Lung (tissue), 11 donors: ENCODE measurements at regions not wholly inside any gene's neighbourhood (a gene's known extent, or its start where the extent isn't known, plus 50 kb on each side); places are given as distances from the start of the nearest gene placed in this dataset.

ENCODE experiments used
- ATAC-seq: fragments of 200-7000 bp; cut with Tn5 transposase; one replicate; pipeline ENCODE4 v1.9.1; 2020; ENCODE audit warnings: moderate number of reproducible peaks; ENCODE audit not compliant: insufficient read depth, low FRiP score
- DNase-seq, 3 donors: peaks; one replicate each; pipeline ENCODE4 v3.0.0-alpha.2; 2013 to 2017
- H3K27ac ChIP-seq, 2 donors: one replicate each; pipeline ENCODE4 v1.5.1; 2013; ENCODE audit warnings: mild to moderate bottlenecking in 2 of 2, moderate library complexity in 2 of 2, control low read depth in 1 of 2, inconsistent platforms in 1 of 2, low read depth in 1 of 2, low read length in 1 of 2
- H3K27me3 ChIP-seq, 3 donors: one replicate each; pipeline ENCODE4 v1.5.1; 2013; ENCODE audit warnings: low read length in 2 of 3; ENCODE audit not compliant: control insufficient read depth in 3 of 3, insufficient read depth in 3 of 3
- H3K36me3 ChIP-seq, 4 donors: one replicate each; pipeline ENCODE4 v1.5.1; 2013; ENCODE audit warnings: low read length in 4 of 4, mild to moderate bottlenecking in 1 of 4, moderate library complexity in 1 of 4; ENCODE audit not compliant: control insufficient read depth in 4 of 4, insufficient read depth in 4 of 4
- H3K4me1 ChIP-seq, 5 donors: one replicate each; pipeline ENCODE4 v1.5.1; 2013; ENCODE audit warnings: low read length in 5 of 5, mild to moderate bottlenecking in 2 of 5, moderate library complexity in 1 of 5; ENCODE audit not compliant: control insufficient read depth in 5 of 5, insufficient read depth in 5 of 5
- H3K4me3 ChIP-seq: one replicate; pipeline ENCODE4 v1.5.1; 2013; ENCODE audit warnings: mild to moderate bottlenecking, control low read depth, moderate library complexity
- H3K9ac ChIP-seq, 2 donors: one replicate each; pipeline ENCODE4 v1.5.1; 2013; ENCODE audit warnings: low read length in 2 of 2, control low read depth in 1 of 2; ENCODE audit not compliant: insufficient read depth in 1 of 2
- H3K9me3 ChIP-seq, 4 donors: one replicate each; pipeline ENCODE4 v1.5.1; 2013; ENCODE audit warnings: low read length in 3 of 4, mild to moderate bottlenecking in 1 of 4, moderate library complexity in 1 of 4; ENCODE audit not compliant: control insufficient read depth in 4 of 4, insufficient read depth in 3 of 4
- CTCF ChIP-seq: IDR thresholded peaks from 2 replicates; pipeline ENCODE4 v1.5.1; 2012; ENCODE audit warnings: mild to moderate bottlenecking; ENCODE audit errors: control extremely low read depth, extremely low read depth
- WGBS, 2 donors: extraction: QIAGEN DNeasy Blood & Tissue Kit; methylation state at CpG; one replicate each; pipeline ENCODE4 v1.1.7; 2013; 5-methylcytosine and 5-hydroxymethylcytosine counted together
- donor health status: control.
- donor health status: control.
- donor health status: Bipolar disorder and iron deficiency.
- donor health status: healthy.
- donor health status: DM: yes; HTN: yes; CAD: no.

DNA sequence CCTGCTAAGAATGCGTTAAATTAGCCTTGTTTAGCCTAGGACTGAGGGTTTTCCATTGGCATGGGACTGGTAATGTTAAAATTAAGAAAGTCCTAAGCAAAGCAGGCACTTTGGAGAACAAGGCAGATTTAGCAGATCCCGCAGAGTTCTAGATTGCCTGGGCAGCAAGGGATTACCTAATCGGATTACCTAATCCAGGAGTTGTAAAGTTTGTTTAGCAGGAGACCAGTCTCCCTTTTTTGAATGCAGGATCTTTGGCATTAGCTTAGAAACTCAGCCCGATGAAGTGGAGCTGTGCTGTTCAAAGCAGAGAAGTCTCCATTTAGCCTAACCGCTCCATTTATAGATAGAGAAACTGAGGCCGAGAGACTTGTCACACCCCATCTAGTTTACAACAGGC lies 206.0 kb downstream of the DMRT2 start:
- 94% methylated on average over 6 of the region's 6 CpGs for WGBS, 2 donors
- no peaks in the 10 kb centered on the region for H3K27me3 ChIP-seq
- H3K36me3 ChIP-seq: no peaks in the 10 kb centered on the region
- no peak for TF ChIP-seq CTCF
- H3K9me3 ChIP-seq: no peaks in the 10 kb centered on the region
- H3K27ac ChIP-seq: no peak overlapping the region
- H3K4me1 ChIP-seq: peaks cover 0 to 7% (median 0%) of the 10 kb centered on the region in 5 donors
- DNase-seq (no peak), ATAC-seq (no peak)
- no peak overlapping the region for H3K4me3 ChIP-seq
- H3K9ac ChIP-seq: no peak overlapping the region

DNA sequence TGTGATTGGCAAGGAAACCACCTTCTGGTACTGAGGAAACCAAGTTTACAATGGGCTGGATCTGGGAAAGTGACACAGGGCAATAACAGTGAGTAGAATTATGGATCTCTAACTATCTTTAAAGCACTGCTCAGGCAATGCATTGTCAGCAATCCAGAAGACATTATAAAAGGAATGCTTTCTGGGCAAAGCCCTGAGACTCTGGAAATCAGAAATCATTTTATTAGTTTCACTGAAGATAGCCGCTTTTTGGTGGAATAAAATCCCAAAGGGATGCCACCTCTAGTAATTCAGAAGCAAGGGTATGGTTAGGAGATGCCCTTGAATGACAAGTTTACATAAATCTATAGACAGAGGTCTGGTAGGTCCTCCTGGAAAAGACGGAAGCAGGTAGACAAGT lies 211.1 kb downstream of the DMRT2 start:
- Histone ChIP-seq H3K27ac (no peak overlapping the region), H3K27me3 (no peaks in the 10 kb centered on the region), H3K4me3 (no peak overlapping the region), H3K9me3 (no peaks in the 10 kb centered on the region), H3K9ac (no peak overlapping the region), H3K4me1 (no peaks in the 10 kb centered on the region), H3K36me3 (no peaks in the 10 kb centered on the region)
- WGBS, 2 donors: 83 to 94% methylated on average over 2 of the region's 2 CpGs
- DNase-seq: no peak
- TF ChIP-seq CTCF: no peak
- ATAC-seq: no peak

- Histone ChIP-seq H3K27ac (no peak overlapping the region), H3K4me1 (no peaks in the 10 kb centered on the region), H3K9me3 (no peaks in the 10 kb centered on the region), H3K27me3 (no peaks in the 10 kb centered on the region), H3K4me3 (no peak overlapping the region), H3K9ac (no peak overlapping the region), H3K36me3 (no peaks in the 10 kb centered on the region)
- no peak for TF ChIP-seq CTCF
- ATAC-seq: no peak
- WGBS, 2 donors: 71 to 84% methylated on average over 6 of the region's 6 CpGs
- no peak for DNase-seq
Observed at GRCh38 chr9:1261879-1262766, 212.0 kb downstream of the DMRT2 start.
